HG03432 (cell line): ENCODE measurements at regions not wholly inside any gene's neighbourhood (a gene's known extent, or its start where the extent isn't known, plus 50 kb on each side); places are given as distances from the start of the nearest gene placed in this dataset.
A peak's percentile ranks its signal among the peaks of the same experiment; 100 is the strongest.

Source experiments
- ATAC-seq: cut with Tn5 transposase; IDR thresholded peaks from one replicate; pipeline ENCODE4 v1.9.1; 2021; ENCODE audit warnings: mild to moderate bottlenecking, moderate library complexity; ENCODE audit not compliant: unreplicated experiment

DNA sequence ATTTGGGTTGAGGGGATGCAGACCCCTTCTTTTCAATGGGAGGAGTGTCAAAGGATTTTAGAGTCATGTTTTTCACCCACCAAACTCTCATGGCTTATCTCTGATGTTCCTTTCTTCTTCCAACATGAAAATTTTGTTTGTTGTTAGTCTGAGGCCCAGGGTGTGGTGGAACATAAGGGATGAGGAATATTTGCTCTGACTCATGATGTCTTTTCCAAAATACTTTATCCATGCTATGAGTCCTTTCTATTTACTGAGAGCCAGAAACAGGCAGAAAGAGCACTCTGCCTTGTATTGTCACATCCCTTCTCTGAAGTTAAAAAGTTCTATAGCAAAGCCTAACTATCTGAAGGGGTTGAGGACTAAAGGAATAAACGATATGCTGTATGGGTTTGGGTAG is 61.6 kb upstream of the GYPA start:
- ATAC-seq: no peak

DNA sequence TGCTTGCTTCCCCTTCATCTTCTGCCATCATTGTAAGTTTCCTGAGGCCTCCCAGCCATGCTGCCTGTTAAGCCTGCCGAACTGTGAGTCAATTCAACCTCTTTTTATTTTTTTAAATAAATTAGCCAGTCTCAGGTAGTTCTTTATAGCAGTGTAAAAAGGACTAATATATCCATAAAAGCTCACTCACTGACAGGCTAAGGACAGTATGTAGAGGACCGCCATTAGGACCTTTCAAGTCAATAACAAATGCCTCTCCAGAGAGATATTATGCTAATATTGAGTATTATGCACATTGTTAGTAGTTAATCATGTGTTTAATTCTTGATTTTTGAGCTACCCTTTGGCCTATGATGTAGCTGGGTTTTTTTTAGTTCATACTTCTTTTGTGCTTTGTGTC is 62.6 kb upstream of the GYPA start:
- ATAC-seq: no peak

DNA sequence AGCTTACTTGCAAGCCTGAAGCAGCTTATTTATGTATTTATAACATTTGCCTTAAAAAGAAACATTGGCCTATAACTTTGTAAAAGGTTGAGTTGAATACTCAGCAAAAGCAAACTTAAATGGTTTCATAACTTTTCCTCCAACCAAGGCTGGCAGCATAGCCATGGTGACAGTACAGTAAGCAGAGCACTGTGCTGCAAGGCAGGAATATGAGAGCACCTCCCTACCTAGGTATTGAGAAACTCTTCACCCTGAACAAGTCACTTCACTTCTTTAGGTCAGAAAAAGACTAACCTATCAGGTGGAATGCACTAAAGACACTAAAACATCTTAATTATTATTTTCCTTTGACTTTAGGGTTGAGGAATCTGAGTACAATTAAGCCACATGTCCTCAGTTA is 63.9 kb upstream of the GYPA start:
- ATAC-seq: no peak

- no peak for ATAC-seq
These were observed 66.2 kb upstream of the GYPA start for GRCh38 chr4:144206711-144207110.

DNA sequence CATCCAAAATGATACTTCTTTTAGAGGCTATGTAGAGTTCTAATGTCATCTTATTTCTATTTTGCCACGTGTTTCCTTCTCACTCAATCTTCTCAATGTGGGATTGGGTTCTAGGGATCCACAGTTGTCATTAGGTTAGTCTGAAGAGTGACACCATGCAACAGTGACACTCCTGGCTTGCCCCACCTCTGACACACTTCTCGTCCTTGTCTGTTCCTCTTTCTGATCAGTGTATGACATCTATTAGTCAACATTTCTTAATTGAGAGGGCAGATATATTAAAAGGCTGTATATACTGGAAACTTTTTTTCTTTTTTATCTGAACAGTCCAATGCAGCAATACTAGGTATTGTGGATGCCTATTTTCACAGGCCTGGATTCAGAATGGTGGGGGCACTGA is 67.6 kb upstream of the GYPA start:
- no peak for ATAC-seq

GRCh38 chr4:144209491-144209890 is 69.0 kb upstream of the GYPA start:
- ATAC-seq: no peak

DNA sequence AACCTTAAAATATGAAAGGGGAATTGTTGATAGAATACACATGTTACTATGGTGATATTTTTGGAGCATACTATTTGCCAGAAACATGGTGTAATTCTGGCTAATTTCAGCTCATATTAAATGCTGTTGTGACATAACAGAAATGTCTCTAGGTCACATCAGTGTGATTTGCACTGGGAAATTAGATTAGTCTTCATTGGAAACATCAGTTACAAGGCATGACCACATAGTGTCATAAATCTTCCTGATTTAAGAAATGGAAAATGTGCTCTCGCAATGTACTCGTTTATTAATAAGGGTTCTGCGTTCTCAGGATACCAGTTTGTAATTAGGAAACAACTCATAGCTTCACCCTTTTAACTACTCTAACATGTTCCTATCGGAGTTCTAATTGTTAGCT is 72.9 kb upstream of the GYPA start:
- ATAC-seq: no peak

DNA sequence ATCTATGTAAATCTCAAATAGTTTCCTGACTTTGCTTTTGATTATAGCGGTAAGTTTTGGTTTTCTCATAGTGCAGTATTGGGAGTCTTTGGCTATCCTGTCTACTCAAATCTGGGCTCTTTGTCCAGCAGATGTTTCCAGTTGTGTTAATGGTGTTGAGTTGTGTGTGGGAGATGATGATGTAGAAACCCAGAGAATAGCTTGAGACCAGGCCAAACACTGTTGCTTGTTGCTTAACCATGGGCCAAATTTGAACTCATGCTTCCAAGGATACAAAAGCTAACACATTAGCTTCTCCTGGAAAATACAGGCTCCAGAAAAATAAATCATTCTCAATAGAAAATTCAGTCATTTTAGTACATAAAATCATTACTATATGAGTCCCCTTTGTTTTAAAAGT is 82.6 kb upstream of the GYPA start:
- no peak for ATAC-seq

DNA sequence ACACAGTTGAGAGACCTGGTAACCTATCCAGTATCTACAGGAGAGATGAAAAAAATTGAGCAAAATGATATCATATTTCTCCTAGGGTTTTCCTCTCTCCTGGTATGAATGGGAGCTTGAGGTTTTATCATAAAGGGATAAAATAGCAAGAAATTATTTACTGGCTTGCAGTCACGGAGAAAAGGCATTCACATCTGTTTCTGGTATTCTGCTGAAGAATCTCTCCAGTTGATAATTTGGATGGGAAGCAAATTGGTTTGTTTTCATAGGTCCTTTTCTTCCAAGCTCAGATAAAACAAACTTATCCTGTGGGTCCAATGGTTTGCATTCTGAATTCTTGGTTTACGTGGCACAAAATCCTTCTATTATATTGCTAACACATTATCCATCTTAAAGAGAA is 83.1 kb upstream of the GYPA start:
- no peak for ATAC-seq

GRCh38 chr4:144259285-144259684 is 118.8 kb upstream of the GYPA start:
- no peak for ATAC-seq

GRCh38 chr4:144267084-144267483 is 126.6 kb upstream of the GYPA start:
- ATAC-seq: no peak

- ATAC-seq: no peak
These were observed 140.2 kb upstream of the GYPA start for GRCh38 chr4:144280688-144281087.

DNA sequence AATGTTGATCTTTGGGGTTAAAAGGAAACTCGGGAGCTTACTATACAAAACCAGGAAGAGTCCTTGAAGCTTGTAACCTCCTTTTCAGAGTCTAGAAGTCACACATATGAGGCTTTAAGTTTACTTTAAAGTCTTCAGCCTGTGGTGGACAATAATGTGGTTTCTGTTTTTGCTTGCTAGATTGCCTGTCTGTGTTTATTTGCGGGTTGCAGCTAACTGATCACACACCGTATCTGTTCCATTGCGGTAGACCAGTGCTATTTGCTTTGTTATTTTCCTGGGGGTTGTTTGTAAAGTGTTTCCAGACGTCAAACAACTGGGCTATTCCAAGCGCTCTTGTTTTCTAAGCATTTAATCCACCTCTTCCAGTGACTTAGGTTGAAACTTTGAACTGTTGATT is 143.0 kb upstream of the GYPA start:
- ATAC-seq: no peak

DNA sequence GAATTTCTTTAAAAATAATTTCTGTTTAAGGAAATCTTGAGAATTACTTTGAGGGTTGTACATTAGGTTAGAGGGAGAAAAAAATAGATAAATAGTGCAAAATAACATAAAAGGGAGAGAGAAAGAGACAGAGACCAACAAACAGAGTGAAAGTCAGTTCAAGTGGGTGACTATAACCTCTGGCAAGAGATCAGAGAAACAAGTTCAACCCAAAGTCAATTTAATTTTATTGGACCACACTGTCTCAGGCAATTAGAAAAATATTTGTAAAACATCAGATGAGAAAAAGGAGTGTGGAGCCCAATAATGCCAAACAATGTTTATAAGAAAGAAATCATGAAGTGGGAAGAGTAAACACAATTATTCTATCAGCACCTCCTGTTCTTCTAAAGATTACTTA is 143.5 kb upstream of the GYPA start:
- no peak for ATAC-seq

DNA sequence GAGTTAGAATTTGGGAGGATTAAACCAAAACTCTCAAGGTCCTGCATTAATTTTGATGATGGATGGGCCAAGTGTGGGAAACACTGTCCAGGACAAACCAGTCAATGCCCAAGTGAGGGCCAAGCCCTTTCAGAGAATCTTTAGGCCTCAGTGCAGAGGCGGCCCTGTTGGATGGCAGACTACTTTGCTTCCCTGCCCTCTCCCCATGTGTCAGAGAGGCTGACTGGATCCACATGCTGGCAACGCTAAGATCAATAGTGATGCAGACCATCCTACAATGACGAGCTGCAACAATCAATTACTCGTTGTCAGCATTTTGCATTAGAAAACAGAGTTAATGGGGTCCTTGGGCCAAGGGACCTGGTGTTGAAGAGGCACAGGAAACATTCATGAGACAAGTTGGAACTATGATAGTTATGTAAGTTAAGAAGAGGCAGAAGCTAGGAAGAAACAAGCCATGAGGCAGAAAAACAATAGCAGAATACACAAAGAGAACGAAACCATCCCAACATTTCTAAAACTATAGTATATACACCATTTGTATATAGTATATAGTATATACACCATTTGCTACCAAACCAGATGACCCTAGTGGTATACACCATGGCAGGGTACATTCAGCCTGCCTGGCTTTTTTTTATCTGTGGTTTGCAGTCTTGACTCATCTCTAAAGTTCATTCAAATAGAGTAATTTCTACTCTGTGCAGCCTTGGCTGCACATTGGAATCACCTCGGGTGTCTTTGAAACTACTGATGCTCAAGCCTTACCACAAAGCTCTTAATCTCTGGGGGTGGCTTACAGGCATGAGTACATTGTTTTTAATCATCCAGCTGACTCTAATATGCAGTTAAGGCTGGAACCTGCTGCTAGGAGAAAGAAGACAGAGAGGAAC is 147.7 kb upstream of the GYPA start:
- ATAC-seq: peak; percentile 93

DNA sequence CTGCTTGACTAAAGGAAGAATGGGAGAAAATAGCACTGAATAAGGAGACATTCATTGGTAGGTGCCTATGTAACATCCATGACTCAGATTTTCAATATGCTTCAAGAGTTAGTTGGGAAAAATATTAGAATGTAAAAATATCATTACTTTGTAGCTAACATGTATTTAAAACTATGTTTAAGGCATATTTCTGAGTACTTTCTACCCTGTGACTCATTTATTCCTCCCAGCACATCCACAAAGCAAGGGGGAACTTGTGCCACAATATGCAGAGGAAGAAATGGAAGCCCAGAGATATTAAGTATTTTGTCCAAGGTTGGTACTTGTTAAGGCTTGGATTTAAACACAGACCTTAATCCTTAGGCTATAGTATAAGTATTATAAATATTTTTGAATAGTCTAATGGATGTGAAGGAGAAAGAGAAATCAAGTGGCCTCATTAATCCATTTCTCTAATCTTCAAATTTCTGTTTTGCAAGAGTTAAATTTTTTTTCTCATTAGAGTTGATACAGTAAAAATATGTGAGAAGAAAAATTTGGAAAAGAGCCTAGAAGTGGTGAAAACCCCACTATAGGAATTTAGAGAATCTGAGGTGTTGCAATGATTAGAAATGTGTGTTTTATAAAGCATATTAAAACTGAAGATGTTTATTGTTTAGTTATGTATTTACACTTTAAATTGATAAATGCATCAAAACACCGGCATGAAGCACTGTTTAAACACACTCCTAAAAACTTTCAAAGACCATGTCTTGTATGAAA is 149.3 kb upstream of the GYPA start:
- ATAC-seq: no peak

- no peak for ATAC-seq
These were observed 150.6 kb upstream of the GYPA start for GRCh38 chr4:144291164-144291563.

- ATAC-seq: no peak
These were observed 153.7 kb upstream of the GYPA start for GRCh38 chr4:144294211-144294610.

DNA sequence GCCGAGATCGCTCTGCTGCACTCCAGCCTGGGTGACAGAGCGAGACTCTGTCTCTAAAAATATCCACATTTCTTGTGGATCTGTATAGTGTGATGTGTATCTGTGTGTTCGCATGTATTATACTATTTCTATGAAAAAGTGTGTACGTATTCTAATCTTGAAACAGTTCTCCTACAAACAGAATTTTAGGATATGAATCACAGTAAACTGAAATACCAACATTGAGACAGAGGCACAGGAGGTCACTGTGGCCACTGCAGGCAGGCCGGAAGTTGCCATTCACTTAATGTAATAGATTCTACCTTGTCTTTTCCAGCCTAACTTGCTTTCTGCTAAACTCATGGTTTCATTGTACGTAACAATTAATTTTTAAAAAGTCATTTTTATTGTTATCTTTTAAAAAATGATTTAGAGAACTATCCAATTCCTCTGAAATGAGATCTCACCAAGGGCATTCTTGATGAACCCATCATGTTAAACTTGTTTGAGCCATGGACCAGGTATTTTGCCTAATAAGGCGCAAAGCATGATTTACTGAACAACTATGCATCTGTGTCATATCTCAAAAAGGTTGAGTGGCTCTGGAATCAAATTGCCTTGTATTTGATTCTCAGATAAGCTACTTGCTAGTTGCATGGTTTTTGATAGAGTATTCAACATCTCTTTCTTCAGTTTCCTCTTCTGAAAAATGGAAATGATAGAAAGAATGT is 154.9 kb upstream of the GYPA start:
- ATAC-seq: no peak

- ATAC-seq: no peak
These were observed 156.4 kb upstream of the GYPA start for GRCh38 chr4:144296941-144297340.

DNA sequence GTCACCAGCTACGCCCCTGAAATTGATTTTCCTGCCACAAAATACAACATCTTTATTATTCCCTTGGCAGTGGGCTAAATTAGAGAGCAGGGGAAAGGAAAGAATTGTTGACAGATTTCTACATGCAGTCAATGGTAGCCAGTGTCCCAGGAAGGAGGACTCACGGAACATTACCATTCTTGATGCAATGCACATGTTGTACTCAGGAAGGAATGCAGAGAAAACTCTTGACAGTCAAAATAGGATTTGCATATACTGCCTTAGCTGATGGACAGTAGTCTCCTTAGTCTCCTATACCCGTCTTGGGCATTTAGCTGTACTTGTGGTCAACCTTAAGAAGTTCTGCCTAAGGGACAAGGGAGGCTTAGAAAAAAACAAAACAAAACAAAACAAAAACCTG is 158.0 kb upstream of the GYPA start:
- no peak for ATAC-seq

GRCh38 chr4:144300616-144301015 is 160.1 kb upstream of the GYPA start:
- no peak for ATAC-seq
